Smooth muscle cell of the brain vasculature (primary cell): ENCODE measurements at regions not wholly inside any gene's neighbourhood (a gene's known extent, or its start where the extent isn't known, plus 50 kb on each side); places are given as distances from the start of the nearest gene placed in this dataset.
"Not testable (repeated sequence)": the region's sequence is repeated elsewhere in the genome, so short reads cannot be mapped to it uniquely, and the experiment has no call there.

Source experiments
- DNase-seq: peaks from one replicate; pipeline ENCODE4 v3.0.0-alpha.2; 2012; ENCODE audit warnings: low read depth, low spot score

GRCh38 chr4:111398906-111399330 lies 746.3 kb upstream of the FAM241A start:
- DNase-seq, result no peak

GRCh38 chr4:111399623-111400022 lies 745.6 kb upstream of the FAM241A start:
- DNase-seq, result no peak

GRCh38 chr4:111400741-111401140 lies 744.5 kb upstream of the FAM241A start:
- DNase-seq, result peak; percentile 1

GRCh38 chr4:111404673-111405072 lies 740.6 kb upstream of the FAM241A start:
- no peak for DNase-seq

GRCh38 chr4:111405989-111406388 lies 739.3 kb upstream of the FAM241A start:
- DNase-seq, result no peak

GRCh38 chr4:111410571-111410970 lies 734.7 kb upstream of the FAM241A start:
- DNase-seq, result no peak

GRCh38 chr4:111417521-111417920 lies 727.7 kb upstream of the FAM241A start:
- no peak for DNase-seq

- no peak for DNase-seq
These were observed 711.8 kb upstream of the FAM241A start for GRCh38 chr4:111433441-111433840.

- no peak for DNase-seq
These were observed 710.7 kb upstream of the FAM241A start for GRCh38 chr4:111434586-111434985.

- DNase-seq, result no peak
These were observed 709.1 kb upstream of the FAM241A start for GRCh38 chr4:111435986-111436744.

DNA sequence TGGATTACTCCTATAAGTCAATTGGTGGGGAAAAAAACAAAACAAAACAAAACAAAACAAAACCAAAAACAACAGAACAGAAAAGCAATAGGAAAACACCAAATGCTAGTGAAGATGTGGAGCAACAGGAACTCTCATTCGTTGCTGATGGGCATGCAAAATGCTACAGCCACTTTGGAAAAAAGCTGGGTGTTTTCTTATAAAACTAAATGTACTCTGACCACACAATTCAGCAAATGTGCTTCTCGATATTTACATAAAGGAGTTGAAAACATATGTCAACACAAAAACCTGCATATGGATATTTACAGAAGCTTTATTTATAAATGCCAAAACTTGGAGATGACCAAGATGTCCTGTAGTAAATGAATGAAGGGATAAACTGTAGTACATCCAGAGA lies 703.6 kb upstream of the FAM241A start:
- no peak for DNase-seq

- DNase-seq, result not testable (repeated sequence)
These were observed 700.4 kb upstream of the FAM241A start for GRCh38 chr4:111444836-111445235.

DNA sequence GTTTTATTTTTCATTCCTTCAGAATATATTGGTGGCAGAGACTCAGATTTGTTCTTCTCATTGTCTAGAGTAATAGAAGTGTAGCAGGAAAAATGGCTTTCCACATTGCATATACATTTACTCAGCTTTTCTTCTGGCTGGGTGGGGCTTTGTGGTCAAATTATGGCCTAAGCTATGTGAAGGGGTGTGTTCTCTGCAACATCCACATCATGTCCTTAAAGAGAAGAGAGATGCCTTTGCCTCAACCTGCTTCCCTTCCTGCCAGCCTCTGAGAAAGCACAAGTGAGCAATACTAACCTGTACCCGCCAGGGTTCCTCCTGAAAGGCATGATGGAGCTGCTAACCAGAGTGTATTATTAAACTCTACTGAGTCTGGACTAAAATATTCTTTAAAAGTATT lies 695.6 kb upstream of the FAM241A start:
- DNase-seq, result no peak

GRCh38 chr4:111450867-111451266 lies 694.4 kb upstream of the FAM241A start:
- no peak for DNase-seq

- no peak for DNase-seq
These were observed 692.0 kb upstream of the FAM241A start for GRCh38 chr4:111453216-111453615.

DNA sequence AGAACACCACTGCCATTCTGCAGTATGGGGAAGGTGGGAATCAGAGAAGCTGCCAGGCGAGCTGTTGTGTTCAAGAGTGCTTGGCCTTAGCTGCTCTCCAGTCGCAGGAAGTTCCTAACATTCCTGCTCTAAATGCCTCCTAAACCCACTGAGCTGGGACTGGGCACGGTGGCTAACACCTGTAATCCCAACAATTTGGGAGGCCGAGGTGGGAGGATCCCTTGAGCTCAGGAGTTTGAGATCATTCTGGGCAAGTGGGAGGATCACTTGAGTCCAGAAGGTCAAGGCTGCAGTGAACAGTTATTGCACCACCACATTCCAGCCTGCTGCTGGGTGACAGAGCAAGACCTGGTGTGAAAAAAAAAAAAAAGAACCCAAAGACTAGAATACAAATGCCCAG lies 690.3 kb upstream of the FAM241A start:
- no peak for DNase-seq

- DNase-seq, result no peak
These were observed 680.8 kb upstream of the FAM241A start for GRCh38 chr4:111464251-111465045.

DNA sequence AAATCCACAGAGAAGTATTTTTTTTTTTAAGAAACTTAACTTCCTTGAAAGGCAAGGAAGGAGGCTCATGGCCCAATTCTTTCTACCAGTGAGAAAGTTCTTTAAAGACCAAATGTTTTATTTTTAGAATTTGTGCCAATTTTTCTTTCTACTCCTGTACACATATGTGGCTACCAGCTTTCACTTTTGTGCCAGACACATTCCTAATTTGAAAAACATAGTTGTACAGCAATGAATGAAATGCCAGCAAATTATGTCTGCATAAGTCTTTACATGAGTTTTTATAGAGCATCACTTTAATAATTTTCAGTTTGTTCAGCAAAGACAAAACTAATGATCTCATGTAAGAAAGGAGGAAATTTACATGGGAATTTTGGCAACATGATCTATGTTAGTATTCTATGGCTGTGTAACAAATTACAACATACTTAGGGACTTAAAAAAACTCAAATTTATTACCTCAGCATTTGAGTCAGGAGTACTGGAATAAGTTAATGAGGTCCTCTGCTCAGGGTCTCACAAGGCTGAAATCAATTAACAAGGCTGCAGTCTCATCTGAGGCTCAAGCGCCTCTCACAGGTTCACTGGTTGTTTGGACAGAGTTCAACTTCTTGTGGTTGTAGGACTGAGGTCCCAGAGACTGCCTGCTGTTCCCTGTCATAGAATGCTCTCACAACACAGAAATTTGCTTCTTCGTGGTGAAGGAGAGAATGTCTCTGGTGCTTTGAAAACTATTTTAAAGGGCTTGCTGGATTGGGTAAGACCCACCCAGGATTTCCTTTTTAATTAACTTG lies 678.2 kb upstream of the FAM241A start:
- DNase-seq, result no peak

- DNase-seq, result no peak
These were observed 670.3 kb upstream of the FAM241A start for GRCh38 chr4:111475001-111475400.

DNA sequence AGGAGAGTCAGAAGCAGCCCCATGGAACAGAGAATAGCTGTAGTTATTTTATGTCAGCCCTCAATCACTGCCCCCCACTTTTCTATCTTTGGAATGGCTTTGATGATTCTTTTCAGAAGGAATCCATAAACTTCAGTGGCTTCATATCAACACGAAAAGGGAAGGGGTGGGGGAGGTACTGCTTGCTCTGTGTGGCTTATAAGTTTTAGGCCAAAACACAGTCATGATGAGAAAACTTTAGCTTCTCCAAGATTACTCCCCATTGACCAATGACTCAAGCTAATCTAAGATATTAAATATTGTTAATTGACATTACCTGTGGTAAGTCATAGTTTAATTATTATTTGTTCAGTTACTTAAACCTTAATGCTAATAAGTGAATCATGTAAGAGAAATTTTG lies 669.6 kb upstream of the FAM241A start:
- no peak for DNase-seq

GRCh38 chr4:111480510-111480909 lies 664.7 kb upstream of the FAM241A start:
- DNase-seq, result no peak
